HG03060 (cell line): ENCODE measurements at regions not wholly inside any gene's neighbourhood (a gene's known extent, or its start where the extent isn't known, plus 50 kb on each side); places are given as distances from the start of the nearest gene placed in this dataset.

Experiments
- ATAC-seq: cut with Tn5 transposase; IDR thresholded peaks from one replicate; pipeline ENCODE4 v1.9.1; 2021; ENCODE audit warnings: low read depth, moderate number of reproducible peaks; ENCODE audit not compliant: unreplicated experiment

GRCh38 chr4:148831945-148832344 is 389.7 kb upstream of the NR3C2 start:
- ATAC-seq = no peak

DNA sequence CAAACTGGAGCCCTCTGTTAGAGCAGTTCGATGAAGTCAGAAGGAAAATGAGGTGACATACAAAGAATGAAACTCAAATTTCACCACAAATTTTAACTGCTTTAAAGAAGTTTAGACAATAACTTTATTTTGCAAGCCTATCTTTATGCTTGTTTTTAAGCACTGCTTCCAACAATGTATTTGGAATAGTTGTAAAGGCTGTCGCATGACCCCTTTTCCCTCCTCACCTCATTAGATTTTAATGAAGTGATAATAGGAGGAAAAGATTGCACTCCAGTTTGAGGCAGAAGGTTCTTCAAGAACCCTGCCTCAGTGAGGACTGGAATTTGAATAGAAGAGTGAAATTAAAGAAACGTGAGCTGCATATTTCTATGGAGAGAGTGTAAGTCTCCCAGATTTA is 386.1 kb upstream of the NR3C2 start:
- ATAC-seq = no peak

GRCh38 chr4:148827781-148828180 is 385.6 kb upstream of the NR3C2 start:
- ATAC-seq = no peak

- no peak for ATAC-seq
Observed at GRCh38 chr4:148823419-148823769, 381.2 kb upstream of the NR3C2 start.

DNA sequence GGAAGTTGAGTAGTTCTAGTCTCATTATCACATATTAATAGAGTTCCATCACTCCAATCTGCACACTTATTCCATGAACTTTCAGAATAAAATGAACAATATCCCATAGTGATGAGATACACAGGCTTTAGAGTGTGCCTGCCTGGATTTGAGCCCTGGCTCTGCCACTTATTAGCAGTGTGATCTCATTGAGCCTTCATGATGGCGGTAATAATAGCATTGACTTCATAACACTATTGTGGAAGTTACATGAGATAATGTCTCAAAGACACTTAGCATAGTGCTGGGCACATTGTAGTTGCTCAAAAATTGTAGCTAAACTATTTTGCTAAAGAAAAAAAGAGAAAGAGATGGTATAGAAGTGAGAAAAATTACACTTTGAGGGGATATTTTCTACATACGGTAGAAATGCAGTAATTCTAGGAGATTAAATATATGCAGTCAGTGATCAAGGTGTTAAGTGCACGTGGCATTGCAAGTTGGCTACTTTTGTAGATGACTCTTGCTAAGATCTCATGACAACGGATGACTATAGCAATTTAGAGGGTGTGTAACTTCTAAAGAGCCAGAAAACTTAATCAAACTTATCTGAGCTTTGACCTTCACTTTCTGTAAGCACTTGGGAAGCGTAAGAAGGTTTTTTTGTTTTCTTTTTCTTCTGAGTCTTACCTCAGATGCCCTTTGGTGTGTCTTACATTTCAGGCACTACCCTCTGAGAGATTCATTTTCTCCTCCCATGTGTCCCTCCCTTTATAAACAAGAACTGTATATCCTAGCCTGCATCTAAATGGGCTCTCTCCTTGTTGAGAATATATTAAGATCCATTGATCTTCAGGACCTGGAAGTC is 380.6 kb upstream of the NR3C2 start:
- ATAC-seq = no peak

DNA sequence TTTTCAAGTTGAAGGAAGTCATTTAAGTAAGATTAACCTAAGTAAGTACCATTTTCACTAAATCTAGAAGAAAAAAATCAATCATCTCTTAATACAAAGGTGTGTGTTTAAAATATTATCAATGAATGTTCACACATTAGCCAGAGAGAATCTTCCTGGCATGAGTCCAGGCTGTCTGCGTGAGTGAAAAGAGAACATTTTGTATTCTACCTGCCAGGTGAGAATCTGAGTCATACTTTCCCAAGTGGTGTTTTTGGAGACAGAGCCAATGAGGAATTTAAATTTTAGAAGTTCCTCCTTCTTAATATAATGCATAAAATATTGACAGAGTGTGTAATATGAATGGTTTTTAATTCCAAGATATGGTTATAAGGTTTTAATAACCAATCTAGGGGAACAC is 371.8 kb upstream of the NR3C2 start:
- ATAC-seq = no peak

DNA sequence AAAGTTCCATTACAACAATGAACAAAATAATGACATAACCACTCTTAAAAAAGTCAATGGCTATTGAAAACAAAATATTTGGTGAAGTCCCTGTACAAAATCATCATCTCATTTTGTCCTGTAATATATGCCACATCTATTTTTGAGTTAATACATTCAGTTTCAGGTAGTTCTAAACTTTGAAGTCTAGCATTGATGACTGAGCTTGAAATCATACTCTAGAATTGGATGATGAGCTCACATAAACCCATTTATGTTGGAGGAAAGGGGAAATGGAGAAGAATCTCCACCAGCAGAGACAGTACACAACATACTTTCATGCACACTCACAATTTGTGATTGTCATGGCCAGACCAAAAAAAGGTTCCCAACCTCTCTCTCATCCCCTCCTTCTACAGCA is 371.1 kb upstream of the NR3C2 start:
- no peak for ATAC-seq

DNA sequence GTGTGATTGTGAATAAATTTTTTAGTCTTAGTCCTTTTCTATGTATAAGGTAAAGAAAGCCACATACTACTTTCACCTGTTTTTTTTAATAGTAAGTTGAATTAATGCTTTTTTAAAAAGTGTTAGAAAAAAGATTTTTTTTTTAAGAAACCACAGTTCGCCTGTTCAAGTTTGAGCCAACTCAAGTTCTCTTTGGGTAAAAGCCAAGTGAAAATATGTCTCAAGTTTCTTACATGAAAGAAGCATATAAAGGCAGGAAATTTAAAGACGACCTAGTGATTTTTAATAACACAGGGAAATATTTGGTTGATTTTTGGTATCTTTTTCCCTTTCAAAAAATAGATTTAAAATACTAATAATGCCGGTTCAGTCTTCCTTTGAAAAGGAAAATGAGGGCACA is 369.9 kb upstream of the NR3C2 start:
- no peak for ATAC-seq

DNA sequence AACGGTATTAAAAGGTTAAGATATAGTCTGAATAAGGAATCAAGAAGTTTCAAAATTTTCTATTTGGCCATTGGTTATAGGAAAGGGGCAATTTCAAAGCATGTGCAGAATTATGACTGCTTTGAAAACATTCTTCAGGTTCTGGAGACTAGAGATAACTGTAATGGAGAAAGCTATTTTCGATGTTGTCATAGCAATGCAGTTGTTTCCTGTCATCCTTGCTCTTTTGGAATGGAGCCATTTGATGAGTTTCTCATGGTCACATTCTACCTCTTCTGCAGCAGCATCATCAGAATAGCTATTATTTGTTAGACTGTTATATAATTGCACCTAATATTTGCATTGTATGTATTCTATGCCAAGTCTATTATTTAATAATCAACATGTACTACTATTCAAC is 368.2 kb upstream of the NR3C2 start:
- ATAC-seq = no peak

DNA sequence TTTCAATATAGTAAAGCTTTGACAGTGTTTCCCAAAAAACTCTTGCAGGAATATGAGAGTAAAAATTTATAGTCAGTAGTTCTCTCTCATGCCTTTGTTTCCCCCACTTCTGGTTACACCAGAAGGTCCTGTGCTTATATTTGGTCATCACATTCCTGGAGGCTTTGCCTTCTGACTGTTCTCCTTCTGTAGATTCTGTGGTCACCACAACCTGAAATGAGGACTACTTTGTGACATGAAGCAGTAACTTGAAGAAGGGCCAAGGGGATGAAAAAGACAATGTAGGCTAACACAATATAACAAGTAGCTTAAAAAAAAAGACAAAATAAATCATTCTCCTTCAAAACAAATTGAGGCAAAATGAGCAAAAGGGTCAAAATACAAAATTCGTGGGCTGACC is 366.2 kb upstream of the NR3C2 start:
- no peak for ATAC-seq

DNA sequence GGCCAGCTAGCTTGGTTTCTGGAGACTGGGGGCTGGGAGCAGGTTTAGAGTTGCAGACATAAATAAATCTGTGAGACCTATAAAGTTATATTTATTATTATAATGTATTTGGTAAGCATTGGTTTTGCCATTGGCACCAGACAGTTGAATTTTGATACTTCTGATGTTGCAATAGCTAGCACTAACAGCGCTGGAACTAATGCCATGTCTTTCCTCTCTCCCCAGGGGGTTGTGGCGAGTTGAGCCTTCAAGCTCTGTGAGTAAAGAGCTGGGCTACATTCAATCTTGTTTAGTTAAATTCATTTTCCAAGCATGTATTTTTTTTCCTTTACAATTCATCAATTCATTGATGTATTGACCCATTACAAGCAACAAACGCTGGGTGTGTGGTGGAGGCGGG is 358.7 kb upstream of the NR3C2 start:
- no peak for ATAC-seq

- ATAC-seq = no peak
Observed at GRCh38 chr4:148800336-148800885, 358.2 kb upstream of the NR3C2 start.

DNA sequence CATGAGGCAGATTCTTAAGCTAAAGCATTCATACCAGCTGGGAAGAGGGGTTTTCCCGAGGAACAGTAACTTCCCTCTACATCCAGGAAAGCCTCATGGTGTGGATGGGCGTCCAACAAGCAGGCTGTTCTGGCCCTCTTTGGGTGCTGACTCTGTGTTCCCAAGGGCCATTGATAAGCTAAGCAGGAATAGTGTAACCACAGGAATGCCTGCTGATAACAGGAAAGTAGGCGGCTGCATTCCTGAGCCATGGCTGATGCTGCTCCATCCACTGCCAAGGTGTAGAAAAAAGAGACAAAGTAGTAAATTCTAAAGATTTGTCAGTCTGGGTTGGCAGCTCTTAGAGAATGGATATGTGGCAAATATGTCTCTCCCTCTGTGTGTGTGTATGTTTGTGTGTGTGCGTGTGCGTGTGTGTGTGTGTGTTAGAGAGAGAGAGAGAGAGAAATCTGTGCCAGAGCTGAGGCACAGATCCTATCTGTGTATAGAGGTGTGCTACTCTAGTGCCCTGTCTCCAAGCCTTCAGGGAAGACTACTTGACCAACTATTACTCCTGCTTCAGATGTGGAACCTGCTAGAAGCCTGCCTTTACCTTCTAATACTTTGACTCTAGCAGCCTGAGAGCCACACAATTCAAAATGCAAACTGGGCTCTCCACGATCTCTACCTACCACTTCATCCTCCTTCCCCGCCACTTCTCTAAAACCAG is 353.1 kb upstream of the NR3C2 start:
- ATAC-seq = no peak

GRCh38 chr4:148793221-148793620 is 351.0 kb upstream of the NR3C2 start:
- ATAC-seq = no peak

GRCh38 chr4:148790691-148791090 is 348.5 kb upstream of the NR3C2 start:
- ATAC-seq = no peak

GRCh38 chr4:148790246-148790645 is 348.0 kb upstream of the NR3C2 start:
- ATAC-seq = no peak

DNA sequence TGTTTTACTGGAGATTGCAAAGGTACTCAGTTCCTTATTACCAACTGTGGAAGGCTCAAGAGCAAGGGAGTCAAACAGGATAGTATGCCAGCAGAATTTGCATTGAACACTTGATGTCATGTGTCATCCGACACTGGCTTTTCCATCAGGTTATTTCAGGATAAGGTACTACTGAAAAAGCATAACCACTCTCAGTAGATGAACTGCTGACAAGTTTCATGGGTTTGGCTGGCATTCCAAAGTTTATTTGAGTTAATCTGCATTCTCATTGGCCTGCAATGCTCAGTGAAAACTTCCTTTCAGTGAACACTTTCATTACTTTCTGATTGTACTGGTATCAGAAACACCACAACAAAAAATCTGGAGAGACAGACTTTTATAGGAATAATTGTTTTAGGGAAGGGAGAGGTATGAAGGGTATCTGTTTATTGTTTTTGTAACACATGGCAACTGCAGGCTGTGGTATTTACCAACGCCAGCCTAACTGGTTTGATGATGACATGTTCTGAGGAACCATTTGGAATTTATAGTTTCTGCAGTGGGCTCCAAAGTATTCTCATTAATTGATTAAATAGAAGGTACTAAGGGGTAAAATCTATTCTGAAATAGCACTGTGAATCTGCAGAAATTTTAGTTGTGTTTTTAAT is 345.7 kb upstream of the NR3C2 start:
- no peak for ATAC-seq

DNA sequence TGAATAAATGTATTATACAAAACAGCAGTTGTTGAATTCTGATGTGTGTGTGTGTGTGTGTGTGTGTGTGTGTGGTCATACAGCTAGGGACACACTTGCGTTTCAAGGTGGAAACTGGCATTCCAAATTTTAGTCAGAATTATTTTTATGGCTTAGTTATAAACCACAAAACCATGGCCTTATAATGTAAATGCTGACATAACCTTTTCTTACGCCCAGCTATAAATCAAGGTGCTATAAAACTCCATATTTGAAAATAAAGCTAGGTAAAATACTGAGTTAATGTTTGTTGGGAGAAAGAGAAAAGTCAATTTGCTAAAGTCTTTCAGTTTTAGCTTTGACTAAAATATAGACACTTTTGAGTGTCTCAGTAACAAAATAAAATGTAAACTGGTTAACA is 345.1 kb upstream of the NR3C2 start:
- ATAC-seq = no peak

DNA sequence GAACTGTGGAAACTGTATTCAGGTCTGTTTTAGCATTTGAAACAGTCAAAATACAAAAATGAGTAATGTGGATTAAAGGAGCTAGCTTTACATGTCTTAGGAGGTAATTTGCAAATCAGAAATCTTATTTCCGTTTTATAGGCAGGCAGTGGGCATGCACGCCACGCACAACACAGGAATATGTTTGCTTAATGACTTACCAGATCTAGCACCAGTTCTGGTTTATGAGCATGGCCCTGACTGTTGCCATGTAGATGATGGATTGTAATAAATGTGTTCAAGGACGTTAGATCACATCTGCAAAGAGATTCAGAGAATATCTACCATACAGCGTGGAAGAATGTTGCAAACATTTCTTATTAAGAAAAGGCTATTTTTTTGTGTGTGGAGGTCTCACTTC is 344.5 kb upstream of the NR3C2 start:
- ATAC-seq = no peak

DNA sequence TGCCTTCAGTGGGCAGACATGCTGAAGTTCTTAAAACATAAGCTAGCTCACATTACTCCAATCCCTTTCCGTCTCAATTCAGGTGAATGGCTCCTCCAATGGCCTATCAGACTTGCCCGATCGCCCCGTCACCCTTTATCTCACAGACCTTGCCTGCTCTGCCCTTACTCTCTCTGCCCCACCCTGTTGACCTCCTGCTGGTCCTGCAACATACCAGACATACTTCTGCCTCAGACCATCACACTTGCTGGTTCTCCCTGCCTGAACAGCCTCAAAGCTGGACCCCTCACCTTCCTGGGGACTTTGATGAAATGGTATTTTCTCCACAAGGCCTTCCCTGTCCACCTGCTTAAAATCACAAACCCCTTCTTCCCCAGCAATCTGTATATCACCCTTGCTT is 340.1 kb upstream of the NR3C2 start:
- ATAC-seq = no peak

DNA sequence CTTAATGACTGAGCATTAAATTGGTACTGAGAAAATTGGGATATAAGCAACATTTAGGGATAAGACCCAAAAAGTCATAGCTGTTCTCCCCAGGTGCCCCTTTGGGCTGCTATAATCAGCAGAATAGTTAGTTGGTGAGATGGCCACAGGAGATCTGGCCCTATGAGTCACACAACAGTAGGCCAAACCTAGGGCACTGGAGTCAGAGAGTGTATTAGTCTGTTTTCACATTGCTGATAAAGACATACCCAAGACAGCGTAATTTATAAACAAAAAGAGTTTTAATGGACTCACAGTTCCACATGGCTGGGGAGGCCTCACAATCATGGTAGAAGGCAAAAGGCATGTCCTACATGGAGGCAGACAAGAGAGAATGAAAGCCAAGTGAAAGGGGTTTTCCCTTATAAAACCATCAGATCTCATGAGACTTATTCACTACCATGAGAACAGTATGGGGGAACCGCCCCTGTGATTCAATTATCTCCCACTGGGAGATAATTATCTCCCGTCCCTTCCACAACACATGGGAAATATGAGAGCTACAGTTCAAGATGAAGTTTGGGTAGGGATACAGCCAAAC is 338.3 kb upstream of the NR3C2 start:
- ATAC-seq = no peak
